ENCODE measurements at regions not wholly inside any gene's neighbourhood (a gene's known extent, or its start where the extent isn't known, plus 50 kb on each side); places are given as distances from the start of the nearest gene placed in this dataset.

- no peak overlapping the region for H3K27ac ChIP-seq
- H3K27me3 ChIP-seq: no peaks in the 10 kb centered on the region
- H3K4me1 ChIP-seq: no peaks in the 10 kb centered on the region
- ATAC-seq (no peak), DNase-seq (no peak)
- intact Hi-C loops (cut with DNase I): no loop called here
- H3K36me3 ChIP-seq: no peaks in the 10 kb centered on the region
- TF ChIP-seq CTCF (IDR thresholded peaks at IDR 0.05): no peak
- H3K4me3 ChIP-seq: no peak overlapping the region
- no peaks in the 10 kb centered on the region for H3K9me3 ChIP-seq
Observed at GRCh38 chr11:129578006-129578405, 202.4 kb downstream of the BARX2 start.

- intact Hi-C loops (cut with DNase I): no loop called here
- Histone ChIP-seq H3K4me1 (no peaks in the 10 kb centered on the region), H3K4me3 (no peak overlapping the region), H3K36me3 (no peaks in the 10 kb centered on the region), H3K27ac (no peak overlapping the region), H3K9me3 (no peaks in the 10 kb centered on the region), H3K27me3 (no peaks in the 10 kb centered on the region)
- TF ChIP-seq CTCF (IDR thresholded peaks at IDR 0.05): no peak
- ATAC-seq: peak; percentile 68
- no peak for DNase-seq
Observed at GRCh38 chr11:129580278-129580677, 204.6 kb downstream of the BARX2 start.

GRCh38 chr11:129584316-129584715 is 208.7 kb downstream of the BARX2 start:
- Histone ChIP-seq H3K36me3 (no peaks in the 10 kb centered on the region), H3K27ac (no peak overlapping the region), H3K27me3 (no peaks in the 10 kb centered on the region), H3K4me1 (no peaks in the 10 kb centered on the region), H3K9me3 (no peaks in the 10 kb centered on the region), H3K4me3 (no peak overlapping the region)
- TF ChIP-seq CTCF (IDR thresholded peaks at IDR 0.05): no peak
- DNase-seq: no peak
- intact Hi-C loops (cut with DNase I): no loop called here
- no peak for ATAC-seq

- no peak overlapping the region for H3K4me3 ChIP-seq
- intact Hi-C loops (cut with DNase I): no loop called here
- no peak for TF ChIP-seq CTCF (IDR thresholded peaks at IDR 0.05)
- ATAC-seq (no peak), DNase-seq (no peak)
- H3K27me3 ChIP-seq: no peaks in the 10 kb centered on the region
- no peak overlapping the region for H3K27ac ChIP-seq
- no peaks in the 10 kb centered on the region for H3K9me3 ChIP-seq
- H3K36me3 ChIP-seq: no peaks in the 10 kb centered on the region
- no peaks in the 10 kb centered on the region for H3K4me1 ChIP-seq
Observed at GRCh38 chr11:129589190-129589860, 213.7 kb downstream of the BARX2 start.

- no peak for TF ChIP-seq CTCF (IDR thresholded peaks at IDR 0.05)
- Histone ChIP-seq H3K4me1 (no peaks in the 10 kb centered on the region), H3K36me3 (no peaks in the 10 kb centered on the region), H3K4me3 (no peak overlapping the region), H3K27me3 (no peaks in the 10 kb centered on the region), H3K27ac (no peak overlapping the region), H3K9me3 (no peaks in the 10 kb centered on the region)
- DNase-seq (no peak), ATAC-seq (no peak)
- intact Hi-C loops (cut with DNase I): no loop called here
Observed at GRCh38 chr11:129590030-129590752, 214.5 kb downstream of the BARX2 start.

Data from upper lobe of right lung (tissue), 1 donor.